ENCODE measurements at regions not wholly inside any gene's neighbourhood (a gene's known extent, or its start where the extent isn't known, plus 50 kb on each side); places are given as distances from the start of the nearest gene placed in this dataset.

- TF ChIP-seq CTCF (conservative IDR thresholded peaks at IDR 0.05; ENCODE audit: low read depth, low read length), result no peak
- H3K4me3 ChIP-seq (ENCODE audit: low read length), result no peak overlapping the region
- no peak for DNase-seq (ENCODE audit: low read depth)
Measured at GRCh38 chr6:41411961-41412360, 76.6 kb downstream of the NCR2 start.

- TF ChIP-seq CTCF (conservative IDR thresholded peaks at IDR 0.05; ENCODE audit: low read depth, low read length), result no peak
- no peak overlapping the region for H3K4me3 ChIP-seq (ENCODE audit: low read length)
- DNase-seq (ENCODE audit: low read depth), result no peak
Measured at GRCh38 chr6:41413250-41413649, 77.8 kb downstream of the NCR2 start.

- TF ChIP-seq CTCF (conservative IDR thresholded peaks at IDR 0.05; ENCODE audit: low read depth, low read length), result no peak
- DNase-seq (ENCODE audit: low read depth), result no peak
Measured at GRCh38 chr6:41416501-41416837, 81.1 kb downstream of the NCR2 start.

GRCh38 chr6:41418741-41419140 lies 83.3 kb downstream of the NCR2 start:
- DNase-seq (ENCODE audit: low read depth), result no peak
- no peak for TF ChIP-seq CTCF (conservative IDR thresholded peaks at IDR 0.05; ENCODE audit: low read depth, low read length)

More at GRCh38 chr6:41416501-41416837, 81.1 kb downstream of the NCR2 start:
- H3K4me3 ChIP-seq (ENCODE audit: low read length), result no peak overlapping the region

GRCh38 chr6:41419385-41419784 lies 84.0 kb downstream of the NCR2 start:
- H3K4me3 ChIP-seq (ENCODE audit: low read length), result no peak overlapping the region
- DNase-seq (ENCODE audit: low read depth), result no peak
- TF ChIP-seq CTCF (conservative IDR thresholded peaks at IDR 0.05; ENCODE audit: low read depth, low read length), result no peak

More at GRCh38 chr6:41418741-41419140, 83.3 kb downstream of the NCR2 start:
- no peak overlapping the region for H3K4me3 ChIP-seq (ENCODE audit: low read length)

GRCh38 chr6:41420186-41420585 lies 84.8 kb downstream of the NCR2 start:
- H3K4me3 ChIP-seq (ENCODE audit: low read length), result no peak overlapping the region
- no peak for DNase-seq (ENCODE audit: low read depth)
- no peak for TF ChIP-seq CTCF (conservative IDR thresholded peaks at IDR 0.05; ENCODE audit: low read depth, low read length)

GRCh38 chr6:41422161-41422560 lies 86.8 kb downstream of the NCR2 start:
- no peak for DNase-seq (ENCODE audit: low read depth)
- TF ChIP-seq CTCF (conservative IDR thresholded peaks at IDR 0.05; ENCODE audit: low read depth, low read length), result no peak
- H3K4me3 ChIP-seq (ENCODE audit: low read length), result no peak overlapping the region
